ENCODE measurements at regions not wholly inside any gene's neighbourhood (a gene's known extent, or its start where the extent isn't known, plus 50 kb on each side); places are given as distances from the start of the nearest gene placed in this dataset.

DNA sequence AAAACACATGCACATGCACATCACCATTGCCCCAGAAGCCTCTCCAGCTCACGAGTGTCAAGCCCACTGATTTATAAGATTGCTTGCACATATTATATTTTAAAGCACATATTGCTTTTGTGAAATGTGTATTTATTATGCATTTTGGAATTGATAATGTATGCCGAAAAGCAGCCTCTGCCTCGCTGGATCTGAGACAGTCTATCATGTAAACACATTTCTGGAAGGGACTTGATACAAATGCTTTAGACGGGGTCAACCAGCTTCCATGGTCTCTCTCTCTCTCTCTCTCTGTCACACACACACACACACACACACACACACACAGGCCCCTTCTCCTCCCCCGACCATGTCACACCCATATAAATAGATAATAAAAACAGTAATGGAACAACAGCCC lies 203.8 kb downstream of the TUBA3C start:
- H3K4me1 ChIP-seq (ENCODE audit: insufficient read depth, low read length): no peaks in the 10 kb centered on the region
- no CpG with 5 or more reads among the region's 5 CpGs for WGBS (ENCODE audit: extremely low coverage, insufficient read length, low lambda C conversion rate)
- no peaks in the 10 kb centered on the region for H3K27me3 ChIP-seq (ENCODE audit: insufficient read depth, low read length)
- H4K20me1 ChIP-seq (ENCODE audit: control insufficient read depth, insufficient read depth, insufficient read length): no peaks in the 10 kb centered on the region
- H4K5ac ChIP-seq (ENCODE audit: insufficient read length, low read depth, low read length): no peak overlapping the region
- H2BK15ac ChIP-seq (ENCODE audit: low read depth, low read length): no peak overlapping the region
- no peaks in the 10 kb centered on the region for H3K79me2 ChIP-seq (ENCODE audit: insufficient read depth, low read length)
- peaks cover 96% of the 10 kb centered on the region for H3K9me3 ChIP-seq (ENCODE audit: control insufficient read depth, low read depth, low read length)
- no peak overlapping the region for H3K56ac ChIP-seq (ENCODE audit: insufficient read length, low read depth, low read length)
- no peak overlapping the region for H3T11ph ChIP-seq (ENCODE audit: low read length)
- no peak overlapping the region for H2BK12ac ChIP-seq (ENCODE audit: insufficient read length, low read depth, low read length)
- H3K14ac ChIP-seq (ENCODE audit: insufficient read depth, low read length): no peak overlapping the region
- H3K36me3 Mint-ChIP-seq (ENCODE audit: insufficient read depth in 1 of 3, low read depth in 3 of 3): peaks cover 0 to 24% (median 7%) of the 10 kb centered on the region in 3 experiments; a peak in 4 of 7 replicates
- H2AK5ac ChIP-seq (ENCODE audit: insufficient read length, low read length): no peak overlapping the region
- H2BK20ac ChIP-seq (ENCODE audit: low read depth, low read length, poor library complexity, severe bottlenecking): no peak overlapping the region
- DNase-seq: no peak
- H4K91ac ChIP-seq (ENCODE audit: insufficient read length, low read depth, low read length): no peak overlapping the region
- H3K4me2 ChIP-seq (ENCODE audit: insufficient read depth, insufficient read length, low read length): no peak overlapping the region
- H3K27ac ChIP-seq (ENCODE audit: insufficient read length, low read depth, low read length): no peak overlapping the region
- no peaks in the 10 kb centered on the region for H3K79me1 ChIP-seq (ENCODE audit: insufficient read depth, low read depth, low read length, poor library complexity, severe bottlenecking)
- no peak overlapping the region for H4K8ac ChIP-seq (replicated peaks; ENCODE audit: insufficient read length, low read depth, low read length)
- H3K4me3 Mint-ChIP-seq: no peak overlapping the region
- no peak overlapping the region for H2BK120ac ChIP-seq (ENCODE audit: low read depth, low read length, poor library complexity, severe bottlenecking)
- TF ChIP-seq, protein P1, sequence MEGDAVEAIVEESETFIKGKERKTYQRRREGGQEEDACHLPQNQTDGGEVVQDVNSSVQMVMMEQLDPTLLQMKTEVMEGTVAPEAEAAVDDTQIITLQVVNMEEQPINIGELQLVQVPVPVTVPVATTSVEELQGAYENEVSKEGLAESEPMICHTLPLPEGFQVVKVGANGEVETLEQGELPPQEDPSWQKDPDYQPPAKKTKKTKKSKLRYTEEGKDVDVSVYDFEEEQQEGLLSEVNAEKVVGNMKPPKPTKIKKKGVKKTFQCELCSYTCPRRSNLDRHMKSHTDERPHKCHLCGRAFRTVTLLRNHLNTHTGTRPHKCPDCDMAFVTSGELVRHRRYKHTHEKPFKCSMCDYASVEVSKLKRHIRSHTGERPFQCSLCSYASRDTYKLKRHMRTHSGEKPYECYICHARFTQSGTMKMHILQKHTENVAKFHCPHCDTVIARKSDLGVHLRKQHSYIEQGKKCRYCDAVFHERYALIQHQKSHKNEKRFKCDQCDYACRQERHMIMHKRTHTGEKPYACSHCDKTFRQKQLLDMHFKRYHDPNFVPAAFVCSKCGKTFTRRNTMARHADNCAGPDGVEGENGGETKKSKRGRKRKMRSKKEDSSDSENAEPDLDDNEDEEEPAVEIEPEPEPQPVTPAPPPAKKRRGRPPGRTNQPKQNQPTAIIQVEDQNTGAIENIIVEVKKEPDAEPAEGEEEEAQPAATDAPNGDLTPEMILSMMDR (conservative IDR thresholded peaks at IDR 0.05): no peak
- no peaks in the 10 kb centered on the region for H3K23me2 ChIP-seq (ENCODE audit: insufficient read length, low read depth, low read length, poor library complexity, severe bottlenecking)
- no peak overlapping the region for H2BK5ac ChIP-seq (ENCODE audit: insufficient read length, low read length)
- no peaks in the 10 kb centered on the region; the same call in none of the 2 replicates for H3K27me3 Mint-ChIP-seq (ENCODE audit: low read depth)
- no peak overlapping the region for H3K18ac ChIP-seq (ENCODE audit: insufficient read length, low read depth, low read length)
- H3K23ac ChIP-seq (ENCODE audit: insufficient read length, low read depth, low read length): no peak overlapping the region
- no peak overlapping the region for H3K9ac ChIP-seq (ENCODE audit: extremely low read depth, insufficient read length, low read length)
- no peak overlapping the region for H2AFZ ChIP-seq (ENCODE audit: low read length)
- H3K9me3 Mint-ChIP-seq: peaks cover 98 to 99% of the 10 kb centered on the region in 2 experiments
- H3K4ac ChIP-seq (ENCODE audit: low read depth, low read length): no peak overlapping the region
- H3K4me1 Mint-ChIP-seq: no peaks in the 10 kb centered on the region
- H3K27ac Mint-ChIP-seq: no peak overlapping the region
